Naive thymus-derived CD8-positive, alpha-beta T cell (primary cell): ENCODE measurements at regions not wholly inside any gene's neighbourhood (a gene's known extent, or its start where the extent isn't known, plus 50 kb on each side); places are given as distances from the start of the nearest gene placed in this dataset.
A peak's percentile ranks its signal among the peaks of the same experiment; 100 is the strongest.

Experiments
- ATAC-seq, 2 donors: fragments of 150-1000 bp; cut with Tn5 transposase in 1 of 2; sonication (Bioruptor Pico), chemical (Tn5 transposase) in 1 of 2; 1 replicate in 1 of 2; 2 replicates in 1 of 2; pipeline ENCODE4 v1.10.0; 2021; ENCODE audit warnings: mild to moderate bottlenecking in 2 of 2, moderate library complexity in 2 of 2
- POLR2A ChIA-PET: fragments of 350-600 bp; sonication (Branson Sonifier 250); formaldehyde crosslinking; loops from one replicate; lab custom pipeline; 2021; ENCODE audit warnings: antibody characterized with exemption; lab: Charles Lee
- DNase-seq, 10 donors: peaks; one replicate each; pipeline versions ENCODE4 v3.0.0 to v3.0.0-alpha.2; 2020 to 2022
- H3K27ac Mint-ChIP-seq, 10 donors: one replicate each; pipeline ENCODE4 v1.8.0; 2020 to 2022; ENCODE audit warnings: mild to moderate bottlenecking in 10 of 10, mixed read lengths in 10 of 10, moderate library complexity in 4 of 10, inconsistent platforms in 1 of 10
- H3K27me3 Mint-ChIP-seq, 5 donors: one replicate each; pipeline ENCODE4 v1.8.0; 2021 to 2022; ENCODE audit warnings: mixed read lengths in 5 of 5
- H3K36me3 Mint-ChIP-seq, 3 donors: one replicate each; pipeline ENCODE4 v1.8.0; 2020 to 2022; ENCODE audit warnings: mixed read lengths in 3 of 3, mild to moderate bottlenecking in 2 of 3, inconsistent platforms in 1 of 3
- H3K4me1 Mint-ChIP-seq, 4 donors: one replicate each; pipeline ENCODE4 v1.8.0; 2021 to 2022; ENCODE audit warnings: mixed read lengths in 4 of 4
- H3K4me3 Mint-ChIP-seq, 10 donors: one replicate each; pipeline ENCODE4 v1.8.0; 2020 to 2022; ENCODE audit warnings: mild to moderate bottlenecking in 10 of 10, mixed read lengths in 10 of 10, moderate library complexity in 6 of 10, inconsistent platforms in 1 of 10
- H3K9me3 Mint-ChIP-seq, 9 donors: one replicate each; pipeline ENCODE4 v1.8.0; 2020 to 2022; ENCODE audit warnings: mixed read lengths in 9 of 9, mild to moderate bottlenecking in 3 of 9, inconsistent platforms in 1 of 9, moderate library complexity in 1 of 9

DNA sequence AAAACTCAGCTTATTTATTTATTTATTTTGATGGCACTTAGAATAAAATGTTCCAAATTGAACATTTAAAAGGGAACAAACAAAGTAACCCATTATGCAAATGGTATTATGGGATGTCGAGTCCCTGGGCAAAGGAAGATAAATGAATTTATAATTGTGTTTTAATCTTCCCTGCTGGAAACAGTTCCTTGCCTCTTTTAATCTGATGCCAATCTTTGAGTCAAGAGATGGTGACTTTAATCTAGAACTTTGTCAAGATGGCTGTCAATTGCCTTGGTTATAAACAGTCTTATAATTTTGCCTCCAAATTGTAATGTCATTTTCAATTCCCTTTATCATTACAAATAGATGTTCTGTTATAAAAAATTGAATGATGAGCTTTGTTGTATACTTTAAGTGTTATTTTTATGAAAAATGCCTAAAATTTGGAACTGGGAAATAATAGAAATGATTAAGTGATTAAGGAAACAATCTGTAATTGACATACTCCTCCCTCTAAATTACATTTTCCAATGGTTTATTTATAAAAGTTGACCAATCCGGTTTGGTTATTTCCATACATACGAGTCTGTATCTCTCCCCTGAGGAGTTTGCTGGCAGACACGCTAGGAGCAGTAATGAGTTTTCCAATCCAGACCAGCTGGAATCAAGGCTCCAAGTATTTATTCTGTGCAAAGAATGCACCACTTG is 134.9 kb upstream of the FRMD6 start:
- Mint-ChIP-seq H3K4me1 (no peaks in the 10 kb centered on the region), H3K27ac (no peak overlapping the region), H3K36me3 (peaks cover 0 to 2% (median 0%) of the 10 kb centered on the region in 3 donors), H3K27me3 (peaks cover 4 to 22% (median 15%) of the 10 kb centered on the region in 5 donors), H3K9me3 (peaks cover 0 to 9% (median 0%) of the 10 kb centered on the region in 9 donors), H3K4me3 (no peak overlapping the region)
- no peak for DNase-seq
- no peak for ATAC-seq
- POLR2A ChIA-PET = no interaction called here

DNA sequence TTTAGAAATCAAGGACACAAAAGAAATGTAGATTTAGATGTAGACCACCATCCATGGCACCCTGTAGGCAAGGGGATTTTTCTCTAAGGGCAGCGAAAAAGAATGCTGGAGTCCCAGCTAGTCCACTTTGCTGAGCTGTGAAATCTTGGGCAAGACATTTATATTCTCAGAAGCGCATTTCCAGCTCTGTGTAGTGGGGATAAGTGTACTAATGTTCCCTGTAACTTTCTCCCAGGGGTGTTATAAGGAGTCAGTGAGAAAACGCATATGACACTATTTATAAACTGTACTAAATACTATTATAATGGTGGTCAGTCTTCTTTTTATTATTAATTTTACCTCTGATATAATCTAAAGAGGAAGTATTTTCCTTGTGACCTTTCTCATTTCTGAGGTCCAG is 133.4 kb upstream of the FRMD6 start:
- no peak overlapping the region for H3K27ac Mint-ChIP-seq
- POLR2A ChIA-PET = no interaction called here
- peaks cover 4 to 22% (median 15%) of the 10 kb centered on the region in 5 donors for H3K27me3 Mint-ChIP-seq
- no peaks in the 10 kb centered on the region for H3K36me3 Mint-ChIP-seq
- no peak overlapping the region for H3K4me3 Mint-ChIP-seq
- H3K4me1 Mint-ChIP-seq = no peaks in the 10 kb centered on the region
- H3K9me3 Mint-ChIP-seq = peaks cover 0 to 9% (median 0%) of the 10 kb centered on the region in 9 donors
- no peak for ATAC-seq
- no peak for DNase-seq

DNA sequence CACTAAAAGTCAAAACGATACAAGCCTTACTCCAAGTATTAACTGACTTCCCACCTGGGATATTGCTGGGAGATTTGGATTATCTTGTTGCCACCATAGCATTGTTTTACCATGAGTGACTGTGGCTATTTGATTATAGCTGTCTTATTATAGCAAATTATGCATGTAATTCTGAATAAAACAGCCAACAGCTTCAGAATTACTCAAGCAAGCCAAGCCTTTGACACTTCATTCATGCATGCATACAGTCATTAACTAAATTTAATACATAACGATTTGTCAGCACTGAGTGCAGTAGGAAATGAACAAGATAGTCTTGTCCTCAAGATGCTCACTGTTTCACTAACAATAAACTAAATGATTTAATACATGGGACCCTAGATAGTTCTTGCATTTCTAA is 133.0 kb upstream of the FRMD6 start:
- Mint-ChIP-seq H3K27me3 (peaks cover 4 to 22% (median 13%) of the 10 kb centered on the region in 5 donors), H3K9me3 (peaks cover 0 to 9% (median 0%) of the 10 kb centered on the region in 9 donors), H3K4me1 (no peaks in the 10 kb centered on the region), H3K27ac (no peak overlapping the region), H3K36me3 (no peaks in the 10 kb centered on the region), H3K4me3 (no peak overlapping the region)
- DNase-seq (no peak), ATAC-seq (no peak)
- POLR2A ChIA-PET = no interaction called here

DNA sequence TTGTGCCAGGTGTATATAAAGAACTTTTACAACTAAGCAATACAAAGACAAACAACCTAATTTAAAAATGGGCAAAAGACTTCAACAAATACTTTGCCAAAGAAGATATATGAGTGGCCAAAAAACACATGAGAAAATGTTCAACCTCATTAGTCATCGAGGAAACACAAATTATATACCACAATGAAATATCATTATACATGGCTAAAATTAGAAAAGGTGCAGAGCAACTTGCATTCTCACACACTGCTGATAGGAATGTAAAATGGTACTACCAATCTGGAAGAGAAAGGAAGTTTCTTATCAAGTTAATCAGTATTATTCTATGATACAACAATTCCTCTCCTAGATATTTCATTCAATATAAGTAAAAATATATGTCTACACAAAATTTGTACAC is 131.6 kb upstream of the FRMD6 start:
- Mint-ChIP-seq H3K4me1 (no peaks in the 10 kb centered on the region), H3K27me3 (peaks cover 4 to 22% (median 11%) of the 10 kb centered on the region in 5 donors), H3K27ac (no peak overlapping the region), H3K9me3 (peaks cover 0 to 9% (median 0%) of the 10 kb centered on the region in 9 donors), H3K4me3 (no peak overlapping the region), H3K36me3 (no peaks in the 10 kb centered on the region)
- DNase-seq (no peak), ATAC-seq (no peak)
- POLR2A ChIA-PET = no interaction called here

DNA sequence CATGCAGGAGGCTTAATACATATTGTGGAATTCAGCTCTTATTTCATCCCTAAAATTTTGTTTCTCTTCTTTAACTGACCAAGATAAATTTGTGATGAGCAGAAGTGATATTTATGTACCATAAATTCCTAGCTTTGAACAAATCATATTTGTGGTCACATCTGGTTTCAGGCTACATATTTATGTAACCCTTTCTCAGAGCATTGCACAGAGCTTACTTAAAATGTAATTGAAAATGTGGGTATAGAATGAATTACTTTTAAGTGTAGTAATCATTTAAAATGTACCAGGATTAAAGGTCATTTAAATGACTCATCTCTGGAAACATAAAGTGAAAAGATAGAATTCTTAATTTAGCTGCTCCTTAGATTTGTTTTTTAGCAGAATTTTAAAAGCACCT is 129.9 kb upstream of the FRMD6 start:
- Mint-ChIP-seq H3K27me3 (peaks cover 9 to 21% (median 11%) of the 10 kb centered on the region in 5 donors), H3K4me1 (no peaks in the 10 kb centered on the region), H3K36me3 (no peaks in the 10 kb centered on the region), H3K4me3 (no peak overlapping the region), H3K27ac (no peak overlapping the region), H3K9me3 (peaks cover 0 to 9% (median 0%) of the 10 kb centered on the region in 9 donors)
- ATAC-seq = no peak
- no peak for DNase-seq
- POLR2A ChIA-PET = no interaction called here

DNA sequence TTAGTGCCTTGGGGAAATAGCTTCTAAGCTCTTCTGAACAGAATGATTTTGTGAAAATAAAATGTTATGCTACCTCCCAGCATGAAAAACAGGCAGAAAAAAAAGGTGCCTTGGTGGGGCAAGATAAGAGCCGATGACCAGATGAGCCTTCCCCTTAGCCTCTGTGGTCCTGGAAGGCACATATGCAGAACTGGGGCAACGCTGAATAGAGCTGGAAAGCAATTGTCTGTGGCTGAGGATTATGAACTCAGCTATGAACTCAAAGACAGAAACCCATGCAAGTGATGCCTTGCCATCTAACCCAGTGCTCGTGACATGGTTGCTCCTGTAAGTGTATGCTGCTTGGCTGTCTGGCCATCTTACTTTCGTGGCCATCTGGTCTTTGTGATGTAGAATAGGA is 128.5 kb upstream of the FRMD6 start:
- no peak for ATAC-seq
- Mint-ChIP-seq H3K36me3 (no peaks in the 10 kb centered on the region), H3K27me3 (peaks cover 6 to 20% (median 14%) of the 10 kb centered on the region in 5 donors), H3K4me3 (no peak overlapping the region), H3K27ac (no peak overlapping the region), H3K4me1 (no peaks in the 10 kb centered on the region), H3K9me3 (peaks cover 0 to 9% (median 0%) of the 10 kb centered on the region in 9 donors)
- POLR2A ChIA-PET = no interaction called here
- no peak for DNase-seq

DNA sequence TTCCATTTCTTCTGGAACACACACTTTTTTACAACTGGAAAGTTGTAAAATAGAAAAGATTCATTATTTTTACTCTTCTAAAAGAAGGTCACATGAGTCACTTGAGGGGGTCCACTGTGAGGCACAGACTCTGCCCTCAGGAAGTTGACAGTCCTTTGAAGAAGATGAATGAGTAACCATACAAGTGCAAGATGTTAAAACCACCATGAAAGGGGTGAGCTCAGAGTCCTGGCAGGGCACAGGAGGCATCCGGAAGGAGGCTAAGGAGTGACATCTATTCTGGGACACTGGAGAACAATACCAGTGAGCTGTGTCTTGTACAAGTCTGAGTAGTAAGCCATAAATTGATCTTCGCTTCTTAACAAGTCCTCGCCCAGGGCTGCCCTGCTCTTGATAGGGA is 126.0 kb upstream of the FRMD6 start:
- peak overlapping the region in 1 of 10 donors; percentile 46 for H3K27ac Mint-ChIP-seq
- ATAC-seq (no peak), DNase-seq (no peak)
- H3K4me3 Mint-ChIP-seq = no peak overlapping the region
- H3K27me3 Mint-ChIP-seq = peaks cover 3 to 31% (median 18%) of the 10 kb centered on the region in 5 donors
- H3K36me3 Mint-ChIP-seq = no peaks in the 10 kb centered on the region
- no peaks in the 10 kb centered on the region for H3K4me1 Mint-ChIP-seq
- POLR2A ChIA-PET = no interaction called here
- peaks cover 0 to 8% (median 0%) of the 10 kb centered on the region in 9 donors for H3K9me3 Mint-ChIP-seq

DNA sequence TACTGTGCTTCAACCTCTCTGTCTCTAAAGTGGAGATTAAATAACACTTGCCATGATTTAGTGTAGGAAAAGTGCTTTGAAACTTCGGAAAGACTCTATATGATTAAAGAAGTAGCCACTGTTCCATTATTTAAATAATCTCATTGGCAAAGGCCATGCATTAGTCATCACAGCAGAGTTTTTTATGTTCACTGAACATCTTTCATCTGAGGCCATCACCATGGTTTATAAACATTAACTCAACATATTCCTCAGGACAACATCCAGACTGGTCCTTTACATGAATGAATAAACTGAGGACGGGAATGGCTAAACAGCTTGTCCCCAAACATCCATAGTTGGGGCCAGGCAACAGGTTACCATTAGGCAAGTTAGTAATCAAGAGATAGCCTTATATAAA is 124.6 kb upstream of the FRMD6 start:
- Mint-ChIP-seq H3K4me3 (no peak overlapping the region), H3K27ac (no peak overlapping the region), H3K36me3 (no peaks in the 10 kb centered on the region), H3K4me1 (no peaks in the 10 kb centered on the region), H3K27me3 (peaks cover 4 to 31% (median 18%) of the 10 kb centered on the region in 5 donors), H3K9me3 (peaks cover 0 to 3% (median 0%) of the 10 kb centered on the region in 9 donors)
- ATAC-seq = no peak
- no peak for DNase-seq
- POLR2A ChIA-PET = no interaction called here

DNA sequence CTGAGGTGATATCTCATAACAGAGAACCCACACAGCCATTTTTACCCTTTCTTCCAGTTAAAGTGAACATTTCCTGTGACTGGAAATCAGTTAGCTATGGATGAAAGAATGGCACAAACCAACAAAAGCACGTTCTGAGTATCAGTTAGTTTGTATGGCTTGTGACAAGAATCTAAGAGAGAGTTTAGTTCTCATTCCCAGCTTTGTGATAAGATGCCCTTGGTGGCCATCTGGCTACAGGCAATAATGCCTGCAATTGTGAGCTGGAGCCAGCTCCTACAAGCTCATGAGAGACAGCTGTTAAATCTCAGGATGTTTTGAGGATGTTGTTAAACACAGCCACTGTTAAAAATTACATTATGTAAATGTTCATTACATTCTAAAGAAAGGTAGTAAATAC is 122.0 kb upstream of the FRMD6 start:
- no peak overlapping the region for H3K27ac Mint-ChIP-seq
- ATAC-seq (no peak), DNase-seq (no peak)
- H3K27me3 Mint-ChIP-seq = peaks cover 4 to 31% (median 16%) of the 10 kb centered on the region in 5 donors
- H3K36me3 Mint-ChIP-seq = no peaks in the 10 kb centered on the region
- peaks cover 0 to 1% (median 0%) of the 10 kb centered on the region in 4 donors for H3K4me1 Mint-ChIP-seq
- POLR2A ChIA-PET = no interaction called here
- H3K9me3 Mint-ChIP-seq = peaks cover 0 to under 1% (median 0%) of the 10 kb centered on the region in 9 donors
- H3K4me3 Mint-ChIP-seq = no peak overlapping the region

DNA sequence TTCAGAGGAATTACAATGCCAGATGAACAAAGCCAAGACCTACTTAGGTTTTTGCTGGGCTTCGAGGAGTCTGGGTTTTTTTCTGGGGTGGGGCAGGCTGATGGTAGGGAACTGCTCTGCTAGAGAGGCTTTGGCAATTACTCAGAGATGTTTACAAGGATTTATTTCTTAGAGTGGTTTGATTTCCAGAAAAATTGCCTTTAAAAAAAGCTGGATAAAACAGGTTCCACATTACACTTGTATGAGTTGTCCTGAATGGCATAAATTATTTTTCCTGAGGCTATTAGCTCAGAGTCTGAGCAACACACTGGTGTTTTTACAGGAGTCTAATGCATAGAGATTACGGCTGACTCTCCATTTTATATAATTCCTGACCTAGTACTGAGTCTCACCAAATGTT is 118.5 kb upstream of the FRMD6 start:
- H3K27me3 Mint-ChIP-seq = peaks cover 0 to 11% (median 2%) of the 10 kb centered on the region in 5 donors
- peaks cover 0 to 8% (median 0%) of the 10 kb centered on the region in 9 donors for H3K9me3 Mint-ChIP-seq
- H3K4me3 Mint-ChIP-seq = no peak overlapping the region
- no peak overlapping the region for H3K27ac Mint-ChIP-seq
- H3K4me1 Mint-ChIP-seq = peaks cover 0 to 2% (median 0%) of the 10 kb centered on the region in 4 donors
- DNase-seq = no peak
- ATAC-seq = no peak
- H3K36me3 Mint-ChIP-seq = no peaks in the 10 kb centered on the region
- POLR2A ChIA-PET = no interaction called here

DNA sequence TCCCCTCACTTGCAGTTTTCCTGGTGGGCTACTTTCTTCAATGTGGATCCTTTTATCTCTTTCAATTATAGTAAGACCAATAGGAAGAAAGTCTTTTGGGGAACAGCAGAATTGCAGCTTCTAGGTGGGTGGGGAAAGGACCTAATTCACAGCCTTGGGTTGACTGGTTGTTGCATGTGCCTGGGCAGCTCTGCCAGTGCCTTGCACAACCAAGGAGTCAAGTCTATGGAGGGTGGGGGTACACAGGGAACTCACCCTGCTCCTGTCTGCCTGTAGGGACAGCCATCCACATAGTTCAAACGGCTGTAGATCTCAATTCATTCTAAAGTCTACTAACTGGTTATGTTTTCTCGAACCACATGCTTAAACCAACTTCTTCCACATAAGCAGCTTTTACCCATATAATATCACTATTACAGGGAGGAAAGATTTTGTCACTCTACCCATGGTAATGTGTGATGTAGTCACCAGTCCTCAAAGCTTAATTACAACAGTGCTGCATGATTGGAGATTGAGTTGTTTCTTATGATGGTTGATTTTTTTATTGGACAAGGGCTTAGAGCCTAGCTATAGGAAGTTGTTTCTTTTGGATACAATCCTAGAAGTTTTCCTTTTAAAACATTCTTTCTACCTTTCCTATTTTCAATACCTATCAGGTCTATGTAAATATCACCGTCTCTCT is 117.7 kb upstream of the FRMD6 start:
- H3K4me1 Mint-ChIP-seq = peaks cover 0 to 2% (median 0%) of the 10 kb centered on the region in 4 donors
- no peak overlapping the region for H3K27ac Mint-ChIP-seq
- H3K9me3 Mint-ChIP-seq = peaks cover 0 to 8% (median under 1%) of the 10 kb centered on the region in 9 donors
- ATAC-seq = no peak
- no peak overlapping the region for H3K4me3 Mint-ChIP-seq
- DNase-seq = no peak
- H3K27me3 Mint-ChIP-seq = peaks cover 1 to 3% (median 2%) of the 10 kb centered on the region in 5 donors
- no peaks in the 10 kb centered on the region for H3K36me3 Mint-ChIP-seq
- POLR2A ChIA-PET = no interaction called here

DNA sequence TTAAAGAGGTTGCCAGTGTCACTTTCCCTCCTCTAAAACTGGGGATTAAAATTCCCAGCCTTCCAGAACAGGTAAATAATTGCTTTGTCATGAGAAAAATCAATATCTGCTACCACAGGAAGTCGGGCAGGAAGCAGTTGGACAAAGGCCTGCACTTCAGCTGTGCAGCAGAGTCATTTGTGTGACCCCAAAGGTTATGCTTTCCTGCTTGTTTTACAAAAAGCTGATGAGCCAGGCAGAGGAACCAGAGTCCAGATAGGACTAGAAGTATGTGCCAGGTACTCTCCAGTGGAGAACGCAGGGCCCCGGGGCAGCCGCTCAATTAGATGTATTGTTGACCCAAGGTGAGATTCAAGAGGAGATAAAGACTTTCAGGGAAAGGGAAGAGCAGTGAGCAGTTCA is 117.1 kb upstream of the FRMD6 start:
- ATAC-seq = no peak
- no peak for DNase-seq
- Mint-ChIP-seq H3K27ac (no peak overlapping the region), H3K36me3 (no peaks in the 10 kb centered on the region), H3K9me3 (peaks cover 0 to 8% (median 2%) of the 10 kb centered on the region in 9 donors), H3K4me1 (peaks cover 0 to 2% (median 0%) of the 10 kb centered on the region in 4 donors), H3K27me3 (peaks cover 0 to 5% (median 3%) of the 10 kb centered on the region in 5 donors), H3K4me3 (no peak overlapping the region)
- POLR2A ChIA-PET = no interaction called here

DNA sequence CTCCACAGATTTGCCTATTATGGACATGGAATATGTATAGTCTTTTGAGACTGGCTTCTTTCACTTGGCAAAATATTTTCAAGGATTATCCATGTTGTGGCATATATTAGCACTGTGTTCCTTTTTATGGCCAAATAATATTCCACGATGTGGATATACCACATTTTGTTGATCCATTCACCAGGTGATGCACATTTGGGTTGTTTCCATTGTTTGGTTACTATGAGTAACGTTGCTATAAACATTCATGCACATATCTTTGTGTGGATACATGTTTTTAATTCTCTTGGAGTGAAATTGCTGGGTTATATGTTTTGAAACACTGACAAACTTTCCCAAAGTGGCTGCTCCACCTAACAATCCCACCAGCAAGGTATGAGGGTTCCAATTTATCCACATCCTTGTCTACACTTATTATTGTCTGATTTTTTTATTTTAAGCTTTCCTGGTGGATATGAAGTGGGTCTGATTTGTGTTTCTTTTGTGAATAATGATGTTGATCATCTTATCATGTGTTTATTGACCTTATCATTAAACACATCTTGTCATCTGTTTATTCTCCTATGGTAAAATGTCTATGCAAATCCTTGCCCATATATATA is 116.2 kb upstream of the FRMD6 start:
- H3K4me3 Mint-ChIP-seq = no peak overlapping the region
- H3K27ac Mint-ChIP-seq = no peak overlapping the region
- H3K9me3 Mint-ChIP-seq = peaks cover 0 to 8% (median 2%) of the 10 kb centered on the region in 9 donors
- no peaks in the 10 kb centered on the region for H3K36me3 Mint-ChIP-seq
- ATAC-seq (no peak), DNase-seq (no peak)
- peaks cover 0 to 8% (median 3%) of the 10 kb centered on the region in 5 donors for H3K27me3 Mint-ChIP-seq
- H3K4me1 Mint-ChIP-seq = peaks cover 0 to 2% (median 0%) of the 10 kb centered on the region in 4 donors
- POLR2A ChIA-PET = no interaction called here
